Esophagus squamous epithelium (tissue), 5 donors: ENCODE measurements at regions not wholly inside any gene's neighbourhood (a gene's known extent, or its start where the extent isn't known, plus 50 kb on each side); places are given as distances from the start of the nearest gene placed in this dataset.
"Not testable (repeated sequence)": the region's sequence is repeated elsewhere in the genome, so short reads cannot be mapped to it uniquely, and the experiment has no call there.

ENCODE experiments used
- DNase-seq: peaks from one replicate; lab custom pipeline; 2025; lab: John Stamatoyannopoulos, UW
- H3K27ac ChIP-seq, 4 donors: fragments of 200-600 bp; sonication (generic); one replicate each; pipeline ENCODE4 v1.5.1; 2016 to 2019; ENCODE audit warnings: mild to moderate bottlenecking in 1 of 4
- H3K27me3 ChIP-seq, 4 donors: fragments of 200-600 bp; sonication (generic); 1 replicate in 3 of 4; 2 replicates in 1 of 4; pipeline versions ENCODE4 v1.5.1 to v1.6.0; 2017 to 2021; ENCODE audit warnings: antibody characterized with exemption in 1 of 4
- H3K36me3 ChIP-seq, 3 donors: fragments of 200-600 bp; sonication (generic); one replicate each; pipeline ENCODE4 v1.5.1; 2016 to 2019
- H3K4me1 ChIP-seq, 3 donors: fragments of 200-600 bp; sonication (generic); one replicate each; pipeline ENCODE4 v1.5.1; 2017 to 2019
- H3K4me3 ChIP-seq, 4 donors: fragments of 200-600 bp; sonication (generic); 1 replicate in 3 of 4; 2 replicates in 1 of 4; pipeline ENCODE4 v1.5.1; 2016 to 2019; ENCODE audit warnings: mild to moderate bottlenecking in 2 of 4, moderate library complexity in 1 of 4
- H3K9me3 ChIP-seq, 3 donors: fragments of 200-600 bp; sonication (generic); one replicate each; pipeline ENCODE4 v1.5.1; 2016 to 2019
- CTCF ChIP-seq, 6 experiments: fragments of 450-650 bp in 4 of 6; fragments of 200-600 bp in 2 of 6; sonication (generic) in 2 of 6; IDR thresholded peaks; one replicate each; pipeline ENCODE4 v1.5.1; 2016 to 2019; ENCODE audit warnings: antibody characterized with exemption in 6 of 6, mild to moderate bottlenecking in 4 of 6, moderate library complexity in 4 of 6
- POLR2A ChIP-seq, 4 donors: fragments of 450-650 bp; IDR thresholded peaks; one replicate each; pipeline ENCODE4 v1.6.1; 2017; ENCODE audit warnings: antibody characterized with exemption in 4 of 4, mild to moderate bottlenecking in 4 of 4, moderate library complexity in 3 of 4
- WGBS, 2 donors: methylation state at CpG; one replicate each; pipeline ENCODE4 v1.1.5; 2018; 5-methylcytosine and 5-hydroxymethylcytosine counted together
- intact Hi-C: fragments of 100-400 bp; cut with DNase I; formaldehyde crosslinking; loops from one replicate; pipeline ENCODE4 v1.15.0; 2022
- donor health status: DM: yes; HTN: yes; CAD: no.

GRCh38 chr5:130526708-130527107 is 622.4 kb downstream of the CHSY3 start:
- no peak for DNase-seq
- Histone ChIP-seq H3K4me3 (no peak overlapping the region), H3K4me1 (no peaks in the 10 kb centered on the region), H3K36me3 (no peaks in the 10 kb centered on the region), H3K27ac (no peak overlapping the region), H3K9me3 (no peaks in the 10 kb centered on the region), H3K27me3 (no peaks in the 10 kb centered on the region)
- intact Hi-C loops = no loop called here
- TF ChIP-seq POLR2A (IDR thresholded peaks at IDR 0.05) (no peak), CTCF (IDR thresholded peaks at IDR 0.05) (no peak)
- 58 to 75% methylated on average over 3 of the region's 3 CpGs for WGBS, 2 donors

GRCh38 chr5:130520211-130520610 is 615.9 kb downstream of the CHSY3 start:
- Histone ChIP-seq H3K4me3 (no peak overlapping the region), H3K27me3 (no peaks in the 10 kb centered on the region), H3K9me3 (peaks cover 0 to 17% (median 0%) of the 10 kb centered on the region in 3 donors), H3K4me1 (no peaks in the 10 kb centered on the region), H3K27ac (no peak overlapping the region), H3K36me3 (no peaks in the 10 kb centered on the region)
- TF ChIP-seq CTCF (IDR thresholded peaks at IDR 0.05) (no peak), POLR2A (IDR thresholded peaks at IDR 0.05) (no peak)
- WGBS, 2 donors = 45 to 48% methylated on average over 1 of the region's 1 CpG
- no peak for DNase-seq
- intact Hi-C loops = no loop called here

GRCh38 chr5:130514984-130515690 is 610.9 kb downstream of the CHSY3 start:
- TF ChIP-seq CTCF (IDR thresholded peaks at IDR 0.05) = no peak
- no peak for TF ChIP-seq POLR2A (IDR thresholded peaks at IDR 0.05)
- no peaks in the 10 kb centered on the region for H3K36me3 ChIP-seq
- peaks cover 0 to 17% (median 0%) of the 10 kb centered on the region in 3 donors for H3K9me3 ChIP-seq
- 92 to 93% methylated on average over 2 of the region's 2 CpGs for WGBS, 2 donors
- no peaks in the 10 kb centered on the region for H3K27me3 ChIP-seq
- DNase-seq = no peak
- intact Hi-C loops = no loop called here
- no peaks in the 10 kb centered on the region for H3K4me1 ChIP-seq
- H3K27ac ChIP-seq = no peak overlapping the region
- no peak overlapping the region for H3K4me3 ChIP-seq

GRCh38 chr5:130502702-130503101 is 598.4 kb downstream of the CHSY3 start:
- intact Hi-C loops = no loop called here
- Histone ChIP-seq H3K4me1 (no peaks in the 10 kb centered on the region), H3K27ac (no peak overlapping the region), H3K27me3 (no peaks in the 10 kb centered on the region), H3K4me3 (no peak overlapping the region), H3K9me3 (no peaks in the 10 kb centered on the region), H3K36me3 (no peaks in the 10 kb centered on the region)
- TF ChIP-seq POLR2A (IDR thresholded peaks at IDR 0.05) = no peak
- no peak for TF ChIP-seq CTCF (IDR thresholded peaks at IDR 0.05)
- no peak for DNase-seq
- 87 to 98% methylated on average over 4 of the region's 4 CpGs for WGBS, 2 donors

- Histone ChIP-seq H3K4me1 (no peaks in the 10 kb centered on the region), H3K27me3 (no peaks in the 10 kb centered on the region), H3K4me3 (no peak overlapping the region), H3K9me3 (no peaks in the 10 kb centered on the region), H3K36me3 (no peaks in the 10 kb centered on the region), H3K27ac (no peak overlapping the region)
- WGBS, 2 donors = 15 to 20% methylated on average over 3 of the region's 3 CpGs
- TF ChIP-seq POLR2A (IDR thresholded peaks at IDR 0.05) (no peak), CTCF (IDR thresholded peaks at IDR 0.05) (no peak)
- intact Hi-C loops = no loop called here
- no peak for DNase-seq
These were observed 597.0 kb downstream of the CHSY3 start for GRCh38 chr5:130501151-130501865.

GRCh38 chr5:130500495-130500894 is 596.2 kb downstream of the CHSY3 start:
- H3K36me3 ChIP-seq, H3K9me3 ChIP-seq, DNase-seq, intact Hi-C loops, H3K27ac ChIP-seq, H3K4me1 ChIP-seq, H3K4me3 ChIP-seq, H3K27me3 ChIP-seq: not testable (repeated sequence)
- WGBS, 2 donors = 79 to 90% methylated on average over 4 of the region's 4 CpGs
